ENCODE measurements at regions not wholly inside any gene's neighbourhood (a gene's known extent, or its start where the extent isn't known, plus 50 kb on each side); places are given as distances from the start of the nearest gene placed in this dataset.

GRCh38 chr17:31691251-31691905 lies 167.7 kb downstream of the COPRS start:
- Histone ChIP-seq H3K4me3 (no peak overlapping the region), H3K36me3 (replicated peaks; ENCODE audit: insufficient read depth, low read depth) (no peaks in the 10 kb centered on the region), H3K4me1 (ENCODE audit: insufficient read depth) (peaks cover 17% of the 10 kb centered on the region), H2AFZ (no peak overlapping the region), H3K9me3 (ENCODE audit: low read depth) (no peaks in the 10 kb centered on the region), H4K20me1 (ENCODE audit: insufficient read depth, poor library complexity, severe bottlenecking) (no peaks in the 10 kb centered on the region), H3K9me2 (replicated peaks; ENCODE audit: insufficient read depth) (no peaks in the 10 kb centered on the region), H3K79me2 (no peaks in the 10 kb centered on the region), H3K4me2 (no peak overlapping the region), H3K27me3 (no peaks in the 10 kb centered on the region), H3K27ac (no peak overlapping the region)
- TF ChIP-seq, protein P1, sequence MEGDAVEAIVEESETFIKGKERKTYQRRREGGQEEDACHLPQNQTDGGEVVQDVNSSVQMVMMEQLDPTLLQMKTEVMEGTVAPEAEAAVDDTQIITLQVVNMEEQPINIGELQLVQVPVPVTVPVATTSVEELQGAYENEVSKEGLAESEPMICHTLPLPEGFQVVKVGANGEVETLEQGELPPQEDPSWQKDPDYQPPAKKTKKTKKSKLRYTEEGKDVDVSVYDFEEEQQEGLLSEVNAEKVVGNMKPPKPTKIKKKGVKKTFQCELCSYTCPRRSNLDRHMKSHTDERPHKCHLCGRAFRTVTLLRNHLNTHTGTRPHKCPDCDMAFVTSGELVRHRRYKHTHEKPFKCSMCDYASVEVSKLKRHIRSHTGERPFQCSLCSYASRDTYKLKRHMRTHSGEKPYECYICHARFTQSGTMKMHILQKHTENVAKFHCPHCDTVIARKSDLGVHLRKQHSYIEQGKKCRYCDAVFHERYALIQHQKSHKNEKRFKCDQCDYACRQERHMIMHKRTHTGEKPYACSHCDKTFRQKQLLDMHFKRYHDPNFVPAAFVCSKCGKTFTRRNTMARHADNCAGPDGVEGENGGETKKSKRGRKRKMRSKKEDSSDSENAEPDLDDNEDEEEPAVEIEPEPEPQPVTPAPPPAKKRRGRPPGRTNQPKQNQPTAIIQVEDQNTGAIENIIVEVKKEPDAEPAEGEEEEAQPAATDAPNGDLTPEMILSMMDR (IDR thresholded peaks at IDR 0.05; ENCODE audit: poor library complexity): no peak
- TF ChIP-seq EZH2 (IDR thresholded peaks at IDR 0.05; ENCODE audit: borderline replicate concordance): no peak
- TF ChIP-seq EZH2phosphoT487 (IDR thresholded peaks at IDR 0.05; ENCODE audit: low read depth, severe bottlenecking, unreplicated experiment): no peak
- no peak for DNase-seq (ENCODE audit: low spot score)
- 88% methylated on average over 9 of the region's 9 CpGs for WGBS (ENCODE audit: low lambda C conversion rate, missing lambda C conversion rate)

GRCh38 chr17:31690151-31690551 lies 168.9 kb downstream of the COPRS start:
- no peak overlapping the region for H2AFZ ChIP-seq
- no peaks in the 10 kb centered on the region for H3K36me3 ChIP-seq (replicated peaks; ENCODE audit: insufficient read depth, low read depth)
- no peaks in the 10 kb centered on the region for H3K27me3 ChIP-seq
- no peaks in the 10 kb centered on the region for H3K9me2 ChIP-seq (replicated peaks; ENCODE audit: insufficient read depth)
- WGBS (ENCODE audit: low lambda C conversion rate, missing lambda C conversion rate): 85% methylated on average over 3 of the region's 3 CpGs
- peaks cover 7% of the 10 kb centered on the region for H3K4me1 ChIP-seq (ENCODE audit: insufficient read depth)
- no peak for TF ChIP-seq EZH2 (IDR thresholded peaks at IDR 0.05; ENCODE audit: borderline replicate concordance)
- TF ChIP-seq, protein P1 (IDR thresholded peaks at IDR 0.05; ENCODE audit: poor library complexity): no peak
- no peak for TF ChIP-seq EZH2phosphoT487 (IDR thresholded peaks at IDR 0.05; ENCODE audit: low read depth, severe bottlenecking, unreplicated experiment)
- H4K20me1 ChIP-seq (ENCODE audit: insufficient read depth, poor library complexity, severe bottlenecking): no peaks in the 10 kb centered on the region
- no peak overlapping the region for H3K4me3 ChIP-seq
- no peaks in the 10 kb centered on the region for H3K9me3 ChIP-seq (ENCODE audit: low read depth)
- DNase-seq (ENCODE audit: low spot score): no peak
- no peaks in the 10 kb centered on the region for H3K79me2 ChIP-seq
- no peak overlapping the region for H3K27ac ChIP-seq
- no peak overlapping the region for H3K4me2 ChIP-seq

DNA sequence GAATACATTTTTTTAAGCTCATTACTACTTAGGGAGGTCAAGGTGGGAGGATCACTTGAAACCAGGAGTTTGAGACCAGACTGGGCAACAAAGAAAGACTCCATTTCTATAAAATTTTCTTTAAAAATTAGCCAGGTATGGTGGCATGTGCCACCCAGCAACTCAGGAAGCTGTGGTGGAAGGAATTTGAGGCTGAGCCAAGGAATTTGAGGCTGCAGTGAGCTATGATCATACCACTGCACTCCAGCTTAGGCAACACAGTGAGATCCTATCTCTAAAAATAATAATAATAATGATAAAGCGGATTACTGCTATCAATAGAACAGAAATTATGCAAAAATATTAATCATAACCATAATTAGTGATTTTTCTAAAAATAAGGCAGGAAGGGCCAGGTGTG lies 170.3 kb downstream of the COPRS start:
- Histone ChIP-seq H3K4me3 (no peak overlapping the region), H3K27ac (no peak overlapping the region), H3K27me3 (no peaks in the 10 kb centered on the region), H3K9me2 (replicated peaks; ENCODE audit: insufficient read depth) (no peaks in the 10 kb centered on the region), H3K36me3 (replicated peaks; ENCODE audit: insufficient read depth, low read depth) (no peaks in the 10 kb centered on the region), H3K9me3 (ENCODE audit: low read depth) (no peaks in the 10 kb centered on the region), H4K20me1 (ENCODE audit: insufficient read depth, poor library complexity, severe bottlenecking) (no peaks in the 10 kb centered on the region), H3K4me1 (ENCODE audit: insufficient read depth) (peaks cover 3% of the 10 kb centered on the region), H3K4me2 (no peak overlapping the region), H3K79me2 (no peaks in the 10 kb centered on the region), H2AFZ (no peak overlapping the region)
- DNase-seq (ENCODE audit: low spot score): no peak
- TF ChIP-seq EZH2phosphoT487 (IDR thresholded peaks at IDR 0.05; ENCODE audit: low read depth, severe bottlenecking, unreplicated experiment) (no peak), EZH2 (IDR thresholded peaks at IDR 0.05; ENCODE audit: borderline replicate concordance) (no peak)
- TF ChIP-seq, protein P1 (IDR thresholded peaks at IDR 0.05; ENCODE audit: poor library complexity): no peak
- 96% methylated on average over 1 of the region's 1 CpG for WGBS (ENCODE audit: low lambda C conversion rate, missing lambda C conversion rate)

All from hepatocyte (in vitro differentiated cells).